ENCODE measurements at regions not wholly inside any gene's neighbourhood (a gene's known extent, or its start where the extent isn't known, plus 50 kb on each side); places are given as distances from the start of the nearest gene placed in this dataset.

DNA sequence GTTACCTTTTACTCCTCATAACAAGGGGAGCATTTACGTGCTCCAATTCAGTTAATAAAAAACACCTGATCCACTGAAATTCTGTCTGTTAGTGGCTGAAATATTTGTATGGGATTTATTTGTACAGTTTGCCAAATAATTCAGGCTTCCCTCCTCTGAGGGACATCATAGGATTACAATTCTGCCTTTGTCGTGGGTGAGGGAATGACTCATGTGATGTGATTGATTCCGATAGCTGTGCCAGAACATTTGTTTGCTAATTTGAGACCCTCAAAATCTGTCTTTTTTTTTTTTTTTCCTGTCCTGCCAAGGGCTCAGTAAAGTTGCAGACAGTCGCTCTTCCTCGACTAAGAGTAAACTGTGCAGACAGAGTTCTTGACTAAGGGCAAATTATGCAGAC lies 612.6 kb upstream of the CDH2 start:
- TF ChIP-seq, protein P1, sequence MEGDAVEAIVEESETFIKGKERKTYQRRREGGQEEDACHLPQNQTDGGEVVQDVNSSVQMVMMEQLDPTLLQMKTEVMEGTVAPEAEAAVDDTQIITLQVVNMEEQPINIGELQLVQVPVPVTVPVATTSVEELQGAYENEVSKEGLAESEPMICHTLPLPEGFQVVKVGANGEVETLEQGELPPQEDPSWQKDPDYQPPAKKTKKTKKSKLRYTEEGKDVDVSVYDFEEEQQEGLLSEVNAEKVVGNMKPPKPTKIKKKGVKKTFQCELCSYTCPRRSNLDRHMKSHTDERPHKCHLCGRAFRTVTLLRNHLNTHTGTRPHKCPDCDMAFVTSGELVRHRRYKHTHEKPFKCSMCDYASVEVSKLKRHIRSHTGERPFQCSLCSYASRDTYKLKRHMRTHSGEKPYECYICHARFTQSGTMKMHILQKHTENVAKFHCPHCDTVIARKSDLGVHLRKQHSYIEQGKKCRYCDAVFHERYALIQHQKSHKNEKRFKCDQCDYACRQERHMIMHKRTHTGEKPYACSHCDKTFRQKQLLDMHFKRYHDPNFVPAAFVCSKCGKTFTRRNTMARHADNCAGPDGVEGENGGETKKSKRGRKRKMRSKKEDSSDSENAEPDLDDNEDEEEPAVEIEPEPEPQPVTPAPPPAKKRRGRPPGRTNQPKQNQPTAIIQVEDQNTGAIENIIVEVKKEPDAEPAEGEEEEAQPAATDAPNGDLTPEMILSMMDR (IDR thresholded peaks at IDR 0.05): no peak
- TF ChIP-seq POLR2AphosphoS5 (IDR thresholded peaks at IDR 0.05): no peak
